Kidney glomerular epithelial cell (primary cell): ENCODE measurements at regions not wholly inside any gene's neighbourhood (a gene's known extent, or its start where the extent isn't known, plus 50 kb on each side); places are given as distances from the start of the nearest gene placed in this dataset.

Source experiments
- DNase-seq: peaks from one replicate; lab custom pipeline; 2025; lab: John Stamatoyannopoulos, UW

- no peak for DNase-seq
These were observed 319.3 kb upstream of the ATP10A start for GRCh38 chr15:26182441-26182840.

GRCh38 chr15:26179906-26180305, 316.8 kb upstream of the ATP10A start:
- DNase-seq: no peak

- DNase-seq: no peak
These were observed 315.6 kb upstream of the ATP10A start for GRCh38 chr15:26178640-26179220.

- DNase-seq: no peak
These were observed 314.7 kb upstream of the ATP10A start for GRCh38 chr15:26177816-26178215.

GRCh38 chr15:26176831-26177230, 313.7 kb upstream of the ATP10A start:
- DNase-seq: no peak

GRCh38 chr15:26171266-26171665, 308.1 kb upstream of the ATP10A start:
- no peak for DNase-seq

- DNase-seq: no peak
These were observed 303.3 kb upstream of the ATP10A start for GRCh38 chr15:26166429-26166828.

GRCh38 chr15:26165546-26165945, 302.4 kb upstream of the ATP10A start:
- DNase-seq: no peak

- no peak for DNase-seq
These were observed 297.2 kb upstream of the ATP10A start for GRCh38 chr15:26160343-26160742.

GRCh38 chr15:26158176-26158575, 295.0 kb upstream of the ATP10A start:
- no peak for DNase-seq

GRCh38 chr15:26157081-26157480, 294.0 kb upstream of the ATP10A start:
- no peak for DNase-seq

- no peak for DNase-seq
These were observed 292.9 kb upstream of the ATP10A start for GRCh38 chr15:26156051-26156450.

- DNase-seq: no peak
These were observed 285.2 kb upstream of the ATP10A start for GRCh38 chr15:26148156-26148860.

- no peak for DNase-seq
These were observed 283.1 kb upstream of the ATP10A start for GRCh38 chr15:26146202-26146601.

- no peak for DNase-seq
These were observed 282.7 kb upstream of the ATP10A start for GRCh38 chr15:26145796-26146195.

- no peak for DNase-seq
These were observed 281.7 kb upstream of the ATP10A start for GRCh38 chr15:26144836-26145235.

- no peak for DNase-seq
These were observed 280.1 kb upstream of the ATP10A start for GRCh38 chr15:26143221-26143620.

GRCh38 chr15:26134812-26135211, 271.7 kb upstream of the ATP10A start:
- DNase-seq: no peak

- no peak for DNase-seq
These were observed 271.0 kb upstream of the ATP10A start for GRCh38 chr15:26134152-26134551.

- DNase-seq: no peak
These were observed 269.7 kb upstream of the ATP10A start for GRCh38 chr15:26132811-26133210.

GRCh38 chr15:26129852-26130251, 266.7 kb upstream of the ATP10A start:
- no peak for DNase-seq

- DNase-seq: no peak
These were observed 265.5 kb upstream of the ATP10A start for GRCh38 chr15:26128611-26129140.

GRCh38 chr15:26126819-26127387, 263.8 kb upstream of the ATP10A start:
- no peak for DNase-seq
